Uterus (tissue), 3 donors: ENCODE measurements at regions not wholly inside any gene's neighbourhood (a gene's known extent, or its start where the extent isn't known, plus 50 kb on each side); places are given as distances from the start of the nearest gene placed in this dataset.

Experiments
- DNase-seq, 2 donors: peaks; one replicate each; pipeline ENCODE4 v3.0.0-alpha.2; 2019 to 2020
- H3K27ac ChIP-seq, 2 donors: fragments of 200-600 bp; sonication (generic); 1 replicate in 1 of 2; 2 replicates in 1 of 2; pipeline ENCODE4 v1.5.1; 2016 to 2018
- H3K27me3 ChIP-seq, 2 donors: fragments of 200-600 bp; sonication (generic); one replicate each; pipeline ENCODE4 v1.5.1; 2018 to 2019; ENCODE audit warnings: control low read depth in 1 of 2
- H3K36me3 ChIP-seq, 2 donors: fragments of 200-600 bp; sonication (generic); one replicate each; pipeline ENCODE4 v1.5.1; 2019; ENCODE audit warnings: control low read depth in 1 of 2
- H3K4me1 ChIP-seq, 2 donors: fragments of 200-600 bp; sonication (generic); one replicate each; pipeline ENCODE4 v1.5.1; 2018 to 2019; ENCODE audit warnings: control low read depth in 1 of 2
- H3K4me3 ChIP-seq, 2 donors: fragments of 200-600 bp; sonication (generic); 1 replicate in 1 of 2; 2 replicates in 1 of 2; pipeline ENCODE4 v1.5.1; 2018 to 2019; ENCODE audit warnings: mild to moderate bottlenecking in 1 of 2
- H3K9me3 ChIP-seq, 2 donors: fragments of 200-600 bp; sonication (generic); one replicate each; pipeline ENCODE4 v1.5.1; 2019; ENCODE audit warnings: control low read depth in 1 of 2
- POLR2A ChIP-seq, 2 donors: fragments of 450-650 bp; IDR thresholded peaks; one replicate each; pipeline ENCODE4 v1.6.1; 2016; ENCODE audit warnings: antibody characterized with exemption in 2 of 2, mild to moderate bottlenecking in 1 of 2, moderate library complexity in 1 of 2
- intact Hi-C: fragments of 100-400 bp; cut with DNase I; formaldehyde crosslinking; loops from one replicate; pipeline ENCODE4 v1.15.1; 2023; ENCODE audit warnings: low total_unique reads
- TF ChIP-seq, protein P1 (sequence below), 4 experiments: fragments of 200-600 bp in 2 of 4; fragments of 450-650 bp in 2 of 4; sonication (generic) in 2 of 4; IDR thresholded peaks; one replicate each; pipeline ENCODE4 v1.5.1; 2016 to 2019; ENCODE audit warnings: antibody characterized with exemption in 4 of 4, mild to moderate bottlenecking in 2 of 4, moderate library complexity in 1 of 4
- donor health status: DM: yes; HTN: yes; CAD: no.

- H3K9me3 ChIP-seq, result no peaks in the 10 kb centered on the region
- H3K4me3 ChIP-seq, result no peak overlapping the region
- no peaks in the 10 kb centered on the region for H3K27me3 ChIP-seq
- H3K27ac ChIP-seq, result no peak overlapping the region
- H3K36me3 ChIP-seq, result no peaks in the 10 kb centered on the region
- H3K4me1 ChIP-seq, result no peaks in the 10 kb centered on the region
- TF ChIP-seq POLR2A (IDR thresholded peaks at IDR 0.05), result no peak
- TF ChIP-seq, protein P1, sequence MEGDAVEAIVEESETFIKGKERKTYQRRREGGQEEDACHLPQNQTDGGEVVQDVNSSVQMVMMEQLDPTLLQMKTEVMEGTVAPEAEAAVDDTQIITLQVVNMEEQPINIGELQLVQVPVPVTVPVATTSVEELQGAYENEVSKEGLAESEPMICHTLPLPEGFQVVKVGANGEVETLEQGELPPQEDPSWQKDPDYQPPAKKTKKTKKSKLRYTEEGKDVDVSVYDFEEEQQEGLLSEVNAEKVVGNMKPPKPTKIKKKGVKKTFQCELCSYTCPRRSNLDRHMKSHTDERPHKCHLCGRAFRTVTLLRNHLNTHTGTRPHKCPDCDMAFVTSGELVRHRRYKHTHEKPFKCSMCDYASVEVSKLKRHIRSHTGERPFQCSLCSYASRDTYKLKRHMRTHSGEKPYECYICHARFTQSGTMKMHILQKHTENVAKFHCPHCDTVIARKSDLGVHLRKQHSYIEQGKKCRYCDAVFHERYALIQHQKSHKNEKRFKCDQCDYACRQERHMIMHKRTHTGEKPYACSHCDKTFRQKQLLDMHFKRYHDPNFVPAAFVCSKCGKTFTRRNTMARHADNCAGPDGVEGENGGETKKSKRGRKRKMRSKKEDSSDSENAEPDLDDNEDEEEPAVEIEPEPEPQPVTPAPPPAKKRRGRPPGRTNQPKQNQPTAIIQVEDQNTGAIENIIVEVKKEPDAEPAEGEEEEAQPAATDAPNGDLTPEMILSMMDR (IDR thresholded peaks at IDR 0.05), result no peak
- no peak for DNase-seq
- intact Hi-C loops, result no loop called here
These were observed 128.5 kb downstream of the EN1 start for GRCh38 chr2:118718921-118719320.

DNA sequence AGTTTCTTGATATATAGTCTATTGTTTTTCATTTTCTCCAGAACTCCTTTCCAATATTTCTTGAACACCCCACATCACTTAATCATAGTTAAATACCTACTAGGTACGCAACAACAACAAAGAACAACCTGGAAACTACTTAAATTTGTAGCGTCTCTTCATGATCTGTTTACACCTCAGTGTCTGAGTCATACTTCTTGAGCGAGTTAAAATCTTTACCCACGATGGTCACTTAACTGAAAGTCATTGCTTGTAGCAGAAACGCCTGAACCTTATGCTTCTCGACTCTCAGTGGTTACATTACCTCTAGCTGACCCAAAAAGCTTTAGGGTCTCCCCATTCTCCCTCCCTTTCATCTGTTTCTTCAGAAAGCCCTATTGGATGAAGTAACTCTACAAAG lies 131.3 kb downstream of the EN1 start:
- TF ChIP-seq, protein P1 (IDR thresholded peaks at IDR 0.05), result no peak
- no peak for TF ChIP-seq POLR2A (IDR thresholded peaks at IDR 0.05)
- no peak overlapping the region for H3K4me3 ChIP-seq
- DNase-seq, result no peak
- H3K4me1 ChIP-seq, result no peaks in the 10 kb centered on the region
- no peaks in the 10 kb centered on the region for H3K27me3 ChIP-seq
- intact Hi-C loops, result no loop called here
- H3K36me3 ChIP-seq, result no peaks in the 10 kb centered on the region
- H3K27ac ChIP-seq, result no peak overlapping the region
- no peaks in the 10 kb centered on the region for H3K9me3 ChIP-seq

DNA sequence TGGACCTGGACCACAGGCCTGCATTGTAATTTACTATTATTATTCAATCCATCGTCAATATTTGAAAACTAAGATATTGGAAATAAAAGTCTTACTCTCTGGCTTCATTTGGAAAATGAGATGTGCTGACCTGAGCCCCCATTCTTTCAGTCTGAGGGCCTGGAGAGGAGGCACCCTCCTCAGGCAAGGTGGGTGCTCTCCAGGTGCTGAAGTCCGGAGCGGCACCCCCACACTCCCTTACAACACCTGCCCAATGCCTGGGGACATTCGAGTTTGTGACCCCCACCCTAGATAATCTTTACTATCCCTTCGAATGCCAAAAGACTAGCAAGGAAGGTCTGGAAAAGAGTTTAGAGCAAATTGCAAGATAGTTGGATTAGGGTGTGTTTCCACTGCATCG lies 133.3 kb downstream of the EN1 start:
- Histone ChIP-seq H3K27me3 (no peaks in the 10 kb centered on the region), H3K9me3 (no peaks in the 10 kb centered on the region), H3K4me3 (no peak overlapping the region), H3K27ac (no peak overlapping the region), H3K36me3 (no peaks in the 10 kb centered on the region), H3K4me1 (no peaks in the 10 kb centered on the region)
- no peak for TF ChIP-seq POLR2A (IDR thresholded peaks at IDR 0.05)
- TF ChIP-seq, protein P1 (IDR thresholded peaks at IDR 0.05), result no peak
- DNase-seq, result no peak
- intact Hi-C loops, result no loop called here

DNA sequence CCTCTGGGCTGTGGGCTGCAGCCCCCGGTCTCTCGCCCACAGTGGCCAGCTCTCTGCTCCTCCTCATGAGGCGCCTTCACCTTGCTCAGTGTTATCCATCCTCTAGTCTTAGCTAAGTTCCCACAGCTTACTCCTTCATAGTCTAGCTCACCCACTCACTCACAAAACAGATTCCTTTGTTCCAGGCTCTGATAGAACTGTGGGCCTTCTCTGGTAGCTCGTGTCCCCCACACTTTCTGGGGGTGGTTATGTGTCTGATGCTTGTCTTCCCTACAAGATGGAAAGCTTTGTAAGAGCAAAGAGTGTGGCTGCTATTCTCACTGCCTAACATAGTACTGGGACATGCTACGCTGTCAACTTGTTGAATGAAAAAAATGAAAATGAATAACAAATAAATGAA lies 135.8 kb downstream of the EN1 start:
- TF ChIP-seq, protein P1 (IDR thresholded peaks at IDR 0.05), result no peak
- TF ChIP-seq POLR2A (IDR thresholded peaks at IDR 0.05), result no peak
- intact Hi-C loops, result no loop called here
- no peaks in the 10 kb centered on the region for H3K9me3 ChIP-seq

GRCh38 chr2:118710481-118710880 lies 137.0 kb downstream of the EN1 start:
- Histone ChIP-seq H3K9me3 (no peaks in the 10 kb centered on the region), H3K4me3 (no peak overlapping the region), H3K36me3 (no peaks in the 10 kb centered on the region), H3K4me1 (no peaks in the 10 kb centered on the region), H3K27ac (no peak overlapping the region), H3K27me3 (no peaks in the 10 kb centered on the region)
- no peak for DNase-seq
- intact Hi-C loops, result no loop called here
- TF ChIP-seq, protein P1 (IDR thresholded peaks at IDR 0.05), result no peak
- TF ChIP-seq POLR2A (IDR thresholded peaks at IDR 0.05), result no peak

More for the DNA sequence above, 135.8 kb downstream of the EN1 start:
- H3K36me3 ChIP-seq, result no peaks in the 10 kb centered on the region
- H3K27ac ChIP-seq, result no peak overlapping the region
- no peak overlapping the region for H3K4me3 ChIP-seq
- no peak for DNase-seq
- H3K27me3 ChIP-seq, result no peaks in the 10 kb centered on the region
- no peaks in the 10 kb centered on the region for H3K4me1 ChIP-seq
